Type B pancreatic cell (in vitro differentiated cells): ENCODE measurements at regions not wholly inside any gene's neighbourhood (a gene's known extent, or its start where the extent isn't known, plus 50 kb on each side); places are given as distances from the start of the nearest gene placed in this dataset.

Experiments used
- DNase-seq: peaks from one replicate; pipeline ENCODE4 v3.0.0; 2021; ENCODE audit warnings: mixed read lengths; ENCODE audit not compliant: unreplicated experiment; ENCODE audit errors: extremely low spot score
- H3K27ac Mint-ChIP-seq: 2 replicates; pipeline ENCODE4 v1.8.0; 2021; ENCODE audit warnings: mild to moderate bottlenecking, mixed read lengths
- H3K27me3 Mint-ChIP-seq: 2 replicates; pipeline ENCODE4 v1.8.0; 2021; ENCODE audit warnings: mixed read lengths
- H3K36me3 Mint-ChIP-seq: 2 replicates; pipeline ENCODE4 v1.8.0; 2021; ENCODE audit warnings: mixed read lengths
- H3K4me1 Mint-ChIP-seq: one replicate; pipeline ENCODE4 v1.8.0; 2021; ENCODE audit warnings: mixed read lengths; ENCODE audit not compliant: unreplicated experiment
- H3K4me3 Mint-ChIP-seq: 2 replicates; pipeline ENCODE4 v1.8.0; 2021; ENCODE audit warnings: mild to moderate bottlenecking, mixed read lengths
- H3K9me3 Mint-ChIP-seq: 2 replicates; pipeline ENCODE4 v1.8.0; 2021; ENCODE audit warnings: mixed read lengths
- CTCF ChIP-seq: fragments of 200-600 bp; sonication (generic); conservative IDR thresholded peaks from 2 replicates; pipeline ENCODE4 v1.5.0; 2021; ENCODE audit warnings: antibody characterized with exemption, mild to moderate bottlenecking

GRCh38 chr11:30725645-30726195 is 139.6 kb upstream of the MPPED2 start:
- Mint-ChIP-seq H3K4me1 (peaks cover 13% of the 10 kb centered on the region), H3K36me3 (no peaks in the 10 kb centered on the region), H3K4me3 (no peak overlapping the region), H3K9me3 (peaks cover 4% of the 10 kb centered on the region), H3K27ac (no peak overlapping the region), H3K27me3 (no peaks in the 10 kb centered on the region)
- DNase-seq: no peak
- TF ChIP-seq CTCF: no peak

- Mint-ChIP-seq H3K36me3 (no peaks in the 10 kb centered on the region), H3K4me3 (no peak overlapping the region), H3K27me3 (no peaks in the 10 kb centered on the region), H3K27ac (no peak overlapping the region), H3K4me1 (peaks cover 5% of the 10 kb centered on the region), H3K9me3 (peaks cover 4% of the 10 kb centered on the region)
- TF ChIP-seq CTCF: no peak
- no peak for DNase-seq
Observed at GRCh38 chr11:30724274-30724673, 138.1 kb upstream of the MPPED2 start.

- peaks cover 4% of the 10 kb centered on the region for H3K9me3 Mint-ChIP-seq
- no peaks in the 10 kb centered on the region for H3K27me3 Mint-ChIP-seq
- no peaks in the 10 kb centered on the region for H3K36me3 Mint-ChIP-seq
- H3K4me3 Mint-ChIP-seq: no peak overlapping the region
- no peak for TF ChIP-seq CTCF
- no peak for DNase-seq
- peaks cover 21% of the 10 kb centered on the region for H3K4me1 Mint-ChIP-seq
- no peak overlapping the region for H3K27ac Mint-ChIP-seq
Observed at GRCh38 chr11:30719371-30719770, 133.2 kb upstream of the MPPED2 start.

GRCh38 chr11:30717641-30718040 is 131.5 kb upstream of the MPPED2 start:
- H3K4me3 Mint-ChIP-seq: no peak overlapping the region
- H3K36me3 Mint-ChIP-seq: no peaks in the 10 kb centered on the region
- no peak for DNase-seq
- no peaks in the 10 kb centered on the region for H3K27me3 Mint-ChIP-seq
- H3K27ac Mint-ChIP-seq: peak overlapping the region; percentile 15
- H3K4me1 Mint-ChIP-seq: peaks cover 24% of the 10 kb centered on the region
- no peak for TF ChIP-seq CTCF
- H3K9me3 Mint-ChIP-seq: no peaks in the 10 kb centered on the region

GRCh38 chr11:30717009-30717408 is 130.9 kb upstream of the MPPED2 start:
- no peaks in the 10 kb centered on the region for H3K9me3 Mint-ChIP-seq
- no peak for DNase-seq
- no peak for TF ChIP-seq CTCF
- no peak overlapping the region for H3K27ac Mint-ChIP-seq
- no peaks in the 10 kb centered on the region for H3K27me3 Mint-ChIP-seq
- H3K36me3 Mint-ChIP-seq: no peaks in the 10 kb centered on the region
- H3K4me1 Mint-ChIP-seq: peaks cover 30% of the 10 kb centered on the region
- H3K4me3 Mint-ChIP-seq: peak overlapping the region; percentile 14

GRCh38 chr11:30712749-30713148 is 126.6 kb upstream of the MPPED2 start:
- H3K27me3 Mint-ChIP-seq: no peaks in the 10 kb centered on the region
- H3K36me3 Mint-ChIP-seq: no peaks in the 10 kb centered on the region
- DNase-seq: no peak
- no peak overlapping the region for H3K27ac Mint-ChIP-seq
- no peak overlapping the region for H3K4me3 Mint-ChIP-seq
- H3K9me3 Mint-ChIP-seq: no peaks in the 10 kb centered on the region
- peaks cover 42% of the 10 kb centered on the region for H3K4me1 Mint-ChIP-seq
- no peak for TF ChIP-seq CTCF
